Ascending aorta (tissue), 2 donors: ENCODE measurements at regions not wholly inside any gene's neighbourhood (a gene's known extent, or its start where the extent isn't known, plus 50 kb on each side); places are given as distances from the start of the nearest gene placed in this dataset.

ENCODE experiments used
- DNase-seq, 2 donors: peaks; one replicate each; pipeline ENCODE4 v3.0.0-alpha.2; 2019; ENCODE audit warnings: low spot score in 2 of 2
- H3K27ac ChIP-seq, 2 donors: fragments of 200-600 bp; sonication (generic); one replicate each; pipeline ENCODE4 v1.5.1; 2016 to 2017; ENCODE audit warnings: mild to moderate bottlenecking in 1 of 2
- H3K27me3 ChIP-seq: fragments of 200-600 bp; sonication (generic); one replicate; pipeline ENCODE4 v1.5.1; 2017
- H3K36me3 ChIP-seq, 2 donors: fragments of 200-600 bp; sonication (generic); one replicate each; pipeline ENCODE4 v1.5.1; 2016
- H3K4me1 ChIP-seq, 2 donors: fragments of 200-600 bp; sonication (generic); one replicate each; pipeline ENCODE4 v1.5.1; 2016 to 2017; ENCODE audit warnings: mild to moderate bottlenecking in 1 of 2
- H3K4me3 ChIP-seq, 2 donors: fragments of 200-600 bp; sonication (generic); one replicate each; pipeline ENCODE4 v1.5.1; 2016 to 2017; ENCODE audit warnings: mild to moderate bottlenecking in 1 of 2
- H3K9me3 ChIP-seq, 2 donors: fragments of 200-600 bp; sonication (generic); one replicate each; pipeline ENCODE4 v1.5.1; 2016
- CTCF ChIP-seq, 3 experiments: fragments of 200-600 bp in 2 of 3; fragments of 450-650 bp in 1 of 3; sonication (generic) in 2 of 3; IDR thresholded peaks; one replicate each; pipeline ENCODE4 v1.5.1; 2016 to 2019; ENCODE audit warnings: antibody characterized with exemption in 3 of 3, mild to moderate bottlenecking in 1 of 3, moderate library complexity in 1 of 3
- intact Hi-C: fragments of 100-400 bp; cut with DNase I; formaldehyde crosslinking; loops from one replicate; pipeline ENCODE4 v1.15.1; 2023

GRCh38 chr10:26642896-26643653 is 54.4 kb upstream of the PDSS1 start:
- H3K27me3 ChIP-seq = no peaks in the 10 kb centered on the region
- no peaks in the 10 kb centered on the region for H3K36me3 ChIP-seq
- no peak for DNase-seq
- no peak overlapping the region for H3K27ac ChIP-seq
- H3K4me3 ChIP-seq = no peak overlapping the region
- no peaks in the 10 kb centered on the region for H3K9me3 ChIP-seq
- intact Hi-C loops = no loop called here
- H3K4me1 ChIP-seq = no peaks in the 10 kb centered on the region
- TF ChIP-seq CTCF (IDR thresholded peaks at IDR 0.05) = no peak

GRCh38 chr10:26647602-26648244 is 49.8 kb upstream of the PDSS1 start:
- Histone ChIP-seq H3K4me1 (no peaks in the 10 kb centered on the region), H3K27ac (no peak overlapping the region), H3K4me3 (no peak overlapping the region), H3K27me3 (no peaks in the 10 kb centered on the region), H3K9me3 (no peaks in the 10 kb centered on the region), H3K36me3 (no peaks in the 10 kb centered on the region)
- intact Hi-C loops = no loop called here
- DNase-seq = no peak
- no peak for TF ChIP-seq CTCF (IDR thresholded peaks at IDR 0.05)
